ENCODE measurements at regions not wholly inside any gene's neighbourhood (a gene's known extent, or its start where the extent isn't known, plus 50 kb on each side); places are given as distances from the start of the nearest gene placed in this dataset.

- peaks cover 21% of the 10 kb centered on the region for H3K9me3 Mint-ChIP-seq
Observed at GRCh38 chr3:111244760-111245159, 173.1 kb downstream of the NECTIN3 start.

DNA sequence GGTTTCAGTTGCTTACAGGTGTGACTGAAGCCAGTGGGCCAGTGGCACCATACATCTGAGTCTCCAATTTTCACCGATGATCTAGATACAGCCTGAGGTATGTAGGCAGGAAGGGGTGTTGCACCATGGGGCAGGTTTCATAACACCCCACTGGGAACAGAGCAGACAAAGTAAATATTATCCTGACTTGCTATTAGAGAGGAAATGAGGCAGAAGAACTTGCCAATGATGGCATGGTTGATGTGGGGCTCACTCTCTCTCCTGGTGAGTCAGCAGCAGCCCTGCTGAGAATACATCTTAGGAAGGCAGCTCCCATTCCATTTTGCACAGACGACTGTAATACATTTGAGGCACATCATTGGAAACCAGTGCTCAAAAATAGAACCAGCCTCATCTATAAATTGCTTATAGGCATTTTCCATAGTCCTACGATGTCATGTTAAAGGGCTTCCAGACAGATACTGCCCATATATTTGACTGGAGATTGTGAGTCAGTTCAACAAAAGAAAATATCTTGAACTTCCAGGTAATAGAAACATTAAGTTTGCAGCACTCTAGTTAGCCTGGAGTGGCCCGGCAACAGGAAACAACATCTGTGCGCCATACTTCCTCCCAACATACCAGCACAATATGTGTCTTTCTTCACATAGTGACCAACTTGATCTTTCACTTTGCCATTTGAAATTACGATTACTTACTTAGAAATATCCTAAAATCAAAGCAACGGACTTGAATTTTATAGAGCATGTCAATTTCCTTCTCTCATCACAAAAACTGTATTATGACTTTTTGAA is 175.5 kb downstream of the NECTIN3 start:
- ATAC-seq (ENCODE audit: low read depth) (no peak), DNase-seq (no peak)
- POLR2A ChIA-PET = interaction anchor here (0.6 kb wide), 1 partner anchor 34 kb away, joined by 3 read pairs; no protein-coding TSS in a partner anchor
- Mint-ChIP-seq H3K9me3 (peaks cover 18% of the 10 kb centered on the region), H3K36me3 (peaks cover 21% of the 10 kb centered on the region), H3K4me1 (peaks cover 17% of the 10 kb centered on the region), H3K27ac (no peak overlapping the region), H3K4me3 (no peak overlapping the region), H3K27me3 (no peaks in the 10 kb centered on the region)

More at GRCh38 chr3:111244760-111245159, 173.1 kb downstream of the NECTIN3 start:
- DNase-seq (no peak), ATAC-seq (ENCODE audit: low read depth) (no peak)
- Mint-ChIP-seq H3K27ac (no peak overlapping the region), H3K27me3 (no peaks in the 10 kb centered on the region), H3K4me1 (peaks cover 19% of the 10 kb centered on the region), H3K4me3 (no peak overlapping the region), H3K36me3 (peaks cover 34% of the 10 kb centered on the region)
- POLR2A ChIA-PET = no interaction called here

GRCh38 chr3:111248406-111248805 is 176.8 kb downstream of the NECTIN3 start:
- POLR2A ChIA-PET = no interaction called here

DNA sequence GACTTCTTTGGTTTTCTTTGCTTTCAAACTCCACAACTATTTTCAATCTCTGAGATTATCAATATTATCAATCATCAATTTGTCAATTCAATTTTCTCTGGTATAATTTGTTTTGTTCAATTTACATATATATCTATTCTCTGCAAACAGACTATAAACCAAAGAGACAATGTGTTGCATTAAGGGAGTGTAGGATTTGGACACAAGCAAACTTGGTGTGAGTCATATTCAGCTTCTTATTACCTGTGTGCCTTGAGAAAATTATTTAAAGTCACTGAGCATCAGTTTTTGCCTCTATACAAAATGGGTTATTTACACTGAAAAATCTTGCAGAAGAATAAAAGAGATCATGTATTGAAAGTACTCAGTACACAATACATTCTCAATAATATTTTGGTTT is 177.8 kb downstream of the NECTIN3 start:
- Mint-ChIP-seq H3K4me3 (no peak overlapping the region), H3K27me3 (no peaks in the 10 kb centered on the region), H3K4me1 (peaks cover 36% of the 10 kb centered on the region), H3K9me3 (peaks cover 13% of the 10 kb centered on the region), H3K27ac (no peak overlapping the region), H3K36me3 (peaks cover 19% of the 10 kb centered on the region)
- POLR2A ChIA-PET = no interaction called here
- ATAC-seq (ENCODE audit: low read depth) (no peak), DNase-seq (no peak)

More at GRCh38 chr3:111248406-111248805, 176.8 kb downstream of the NECTIN3 start:
- DNase-seq (no peak), ATAC-seq (ENCODE audit: low read depth) (no peak)
- Mint-ChIP-seq H3K36me3 (peaks cover 21% of the 10 kb centered on the region), H3K27me3 (no peaks in the 10 kb centered on the region), H3K9me3 (peaks cover 18% of the 10 kb centered on the region), H3K4me3 (no peak overlapping the region), H3K27ac (no peak overlapping the region), H3K4me1 (peaks cover 27% of the 10 kb centered on the region)

GRCh38 chr3:111252779-111253178 is 181.2 kb downstream of the NECTIN3 start:
- Mint-ChIP-seq H3K4me3 (no peak overlapping the region), H3K4me1 (peaks cover 27% of the 10 kb centered on the region), H3K27ac (no peak overlapping the region), H3K36me3 (peaks cover 14% of the 10 kb centered on the region), H3K9me3 (peaks cover 11% of the 10 kb centered on the region), H3K27me3 (no peaks in the 10 kb centered on the region)
- POLR2A ChIA-PET = interaction anchor here (0.6 kb wide), 1 partner anchor 24 kb away, joined by 3 read pairs; no protein-coding TSS in a partner anchor
- ATAC-seq (ENCODE audit: low read depth) = peak; percentile 36
- no peak for DNase-seq

DNA sequence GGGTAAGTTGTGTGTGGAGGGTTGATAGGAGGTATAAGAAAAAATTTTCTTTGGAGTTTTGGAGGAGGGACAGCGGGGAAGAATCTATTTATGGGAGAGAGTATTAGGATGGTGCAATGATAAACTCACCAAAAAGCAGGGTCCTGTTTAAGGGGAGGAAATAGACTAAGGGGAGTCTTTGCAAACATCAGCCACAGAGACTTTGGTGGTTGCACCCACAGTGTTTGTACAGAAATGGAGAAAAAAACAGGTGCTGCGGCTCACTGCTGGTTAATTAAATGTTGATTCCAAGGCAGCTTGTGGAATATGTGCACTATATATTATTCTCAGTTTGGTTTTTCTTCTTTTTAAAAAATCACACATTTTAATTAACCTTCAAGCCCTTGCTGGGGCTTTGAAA is 182.1 kb downstream of the NECTIN3 start:
- Mint-ChIP-seq H3K4me1 (peaks cover 24% of the 10 kb centered on the region), H3K4me3 (peak overlapping the region; percentile 6), H3K36me3 (peaks cover 12% of the 10 kb centered on the region), H3K27me3 (no peaks in the 10 kb centered on the region), H3K27ac (peak overlapping the region; percentile 10), H3K9me3 (peaks cover 7% of the 10 kb centered on the region)
- POLR2A ChIA-PET = interaction anchor here (1.1 kb wide), 1 partner anchor 31 kb away, joined by 3 read pairs; no protein-coding TSS in a partner anchor
- no peak for DNase-seq
- peak; percentile 74 for ATAC-seq (ENCODE audit: low read depth)

DNA sequence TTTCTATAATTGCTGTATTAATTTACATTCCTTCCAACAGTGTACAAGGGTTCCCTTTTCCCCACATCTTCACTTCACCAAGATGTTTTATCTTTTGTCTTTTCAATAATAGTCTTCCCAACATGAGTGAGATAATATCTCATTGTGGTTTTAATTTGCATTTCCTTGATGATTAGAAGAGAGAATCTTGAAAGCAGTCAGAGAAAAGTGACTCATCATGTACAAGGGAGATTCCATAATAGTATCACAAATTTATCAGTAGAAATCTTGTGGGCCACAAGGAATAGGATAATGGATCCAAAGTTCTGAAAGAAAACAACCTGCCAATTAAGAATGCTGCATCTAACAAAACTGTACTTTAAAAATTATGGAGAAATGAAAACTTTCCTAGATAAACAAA is 189.3 kb downstream of the NECTIN3 start:
- DNase-seq (no peak), ATAC-seq (ENCODE audit: low read depth) (no peak)
- no peak overlapping the region for H3K4me3 Mint-ChIP-seq
- POLR2A ChIA-PET = no interaction called here
- peaks cover 9% of the 10 kb centered on the region for H3K4me1 Mint-ChIP-seq
- peaks cover 12% of the 10 kb centered on the region for H3K9me3 Mint-ChIP-seq
- no peak overlapping the region for H3K27ac Mint-ChIP-seq
- peaks cover 22% of the 10 kb centered on the region for H3K36me3 Mint-ChIP-seq
- H3K27me3 Mint-ChIP-seq = no peaks in the 10 kb centered on the region

DNA sequence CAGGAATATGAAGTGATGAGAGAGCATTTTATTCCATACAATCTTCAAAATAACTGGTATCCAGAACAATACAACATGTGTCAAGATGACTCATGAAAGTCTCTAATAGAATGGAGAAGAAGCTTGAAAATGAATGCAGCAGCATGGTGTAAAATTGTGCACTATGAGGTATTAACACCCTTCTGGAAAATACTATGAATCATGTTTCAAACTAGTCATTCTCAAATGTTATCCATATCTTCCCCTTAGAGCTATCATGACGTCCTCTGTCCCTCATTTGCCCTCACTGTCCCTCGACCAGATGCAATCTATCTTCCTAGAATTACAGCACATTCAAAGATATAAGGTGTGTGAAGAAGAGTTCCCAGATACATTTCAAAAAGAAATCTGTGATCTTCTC is 198.2 kb downstream of the NECTIN3 start:
- DNase-seq (no peak), ATAC-seq (ENCODE audit: low read depth) (no peak)
- H3K27ac Mint-ChIP-seq = no peak overlapping the region
- H3K36me3 Mint-ChIP-seq = peaks cover 11% of the 10 kb centered on the region
- no peaks in the 10 kb centered on the region for H3K27me3 Mint-ChIP-seq
- POLR2A ChIA-PET = no interaction called here
- no peaks in the 10 kb centered on the region for H3K4me1 Mint-ChIP-seq
- peaks cover 11% of the 10 kb centered on the region for H3K9me3 Mint-ChIP-seq
- H3K4me3 Mint-ChIP-seq = no peak overlapping the region

DNA sequence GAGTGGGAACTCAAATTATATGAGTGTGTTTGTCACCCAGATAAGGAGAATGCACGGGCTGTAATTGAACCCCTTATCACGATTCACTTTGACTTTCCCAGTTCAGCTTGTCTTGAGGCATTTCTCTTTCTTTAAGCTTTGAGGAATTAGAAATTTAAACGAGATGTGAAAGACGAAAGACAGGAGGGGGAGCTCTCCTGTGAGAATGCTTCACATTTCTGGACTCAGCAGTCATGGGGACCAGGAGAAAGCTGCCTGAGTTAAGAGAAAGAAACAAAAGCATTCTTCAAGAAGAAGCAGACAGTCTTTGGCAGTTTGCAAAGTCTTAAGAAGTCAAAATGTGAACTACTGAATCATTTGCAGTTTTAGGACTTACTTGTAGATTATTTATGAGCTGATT is 205.6 kb downstream of the NECTIN3 start:
- H3K27ac Mint-ChIP-seq = no peak overlapping the region
- no peaks in the 10 kb centered on the region for H3K27me3 Mint-ChIP-seq
- POLR2A ChIA-PET = no interaction called here
- peaks cover 2% of the 10 kb centered on the region for H3K9me3 Mint-ChIP-seq
- H3K4me1 Mint-ChIP-seq = peaks cover 20% of the 10 kb centered on the region
- no peak for DNase-seq
- H3K4me3 Mint-ChIP-seq = peak overlapping the region; percentile 23
- H3K36me3 Mint-ChIP-seq = peaks cover 7% of the 10 kb centered on the region
- ATAC-seq (ENCODE audit: low read depth) = no peak

- H3K27me3 Mint-ChIP-seq = no peaks in the 10 kb centered on the region
Observed at GRCh38 chr3:111278959-111279358, 207.3 kb downstream of the NECTIN3 start.

DNA sequence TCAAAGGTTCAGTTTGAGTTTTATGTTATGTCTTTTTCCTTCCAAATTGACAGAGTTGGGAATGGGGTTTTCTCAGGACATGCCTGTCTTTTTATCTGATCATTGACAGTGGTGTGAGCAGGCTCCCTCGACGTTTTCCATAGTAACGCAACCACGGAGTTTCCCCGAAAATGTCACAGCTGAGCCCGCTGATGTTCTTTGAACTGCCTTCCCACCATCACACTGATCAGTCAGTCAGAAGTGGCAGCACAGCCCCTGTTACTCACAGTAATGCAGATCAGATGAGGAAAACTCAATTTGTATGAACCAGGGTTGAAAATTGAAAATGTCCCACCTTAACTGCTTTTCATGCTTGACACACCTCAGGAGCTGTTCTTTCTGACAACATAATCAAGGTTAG is 210.4 kb downstream of the NECTIN3 start:
- no peak overlapping the region for H3K27ac Mint-ChIP-seq
- no peak overlapping the region for H3K4me3 Mint-ChIP-seq
- ATAC-seq (ENCODE audit: low read depth) (no peak), DNase-seq (no peak)
- no peaks in the 10 kb centered on the region for H3K27me3 Mint-ChIP-seq
- H3K36me3 Mint-ChIP-seq = peaks cover 12% of the 10 kb centered on the region
- peaks cover 6% of the 10 kb centered on the region for H3K9me3 Mint-ChIP-seq
- POLR2A ChIA-PET = no interaction called here
- peaks cover 31% of the 10 kb centered on the region for H3K4me1 Mint-ChIP-seq

More at GRCh38 chr3:111278959-111279358, 207.3 kb downstream of the NECTIN3 start:
- no peak overlapping the region for H3K4me3 Mint-ChIP-seq
- peaks cover 11% of the 10 kb centered on the region for H3K36me3 Mint-ChIP-seq
- ATAC-seq (ENCODE audit: low read depth) = no peak
- peaks cover 2% of the 10 kb centered on the region for H3K9me3 Mint-ChIP-seq
- DNase-seq = no peak
- H3K4me1 Mint-ChIP-seq = peaks cover 22% of the 10 kb centered on the region
- POLR2A ChIA-PET = no interaction called here
- no peak overlapping the region for H3K27ac Mint-ChIP-seq

DNA sequence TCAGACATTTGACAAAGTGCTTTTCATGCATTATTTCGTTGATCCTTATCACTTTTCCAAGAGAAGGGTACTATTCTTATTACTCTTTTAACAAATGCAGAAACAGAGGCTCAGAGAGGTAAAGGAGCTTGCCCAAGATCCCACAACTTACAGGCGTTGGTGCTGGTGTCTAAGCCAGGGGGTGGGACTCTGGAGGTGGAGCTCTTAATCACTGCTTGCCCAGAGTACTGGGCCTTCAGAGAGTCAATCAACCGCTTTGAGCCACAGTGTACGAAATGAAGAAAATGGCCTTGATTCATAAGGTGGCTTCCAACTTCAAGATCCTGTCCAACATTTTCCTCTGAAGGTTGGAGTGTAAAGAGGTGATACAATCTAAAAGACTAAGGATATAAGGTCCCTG is 211.5 kb downstream of the NECTIN3 start:
- H3K4me3 Mint-ChIP-seq = no peak overlapping the region
- H3K27me3 Mint-ChIP-seq = no peaks in the 10 kb centered on the region
- DNase-seq = no peak
- peaks cover 12% of the 10 kb centered on the region for H3K36me3 Mint-ChIP-seq
- POLR2A ChIA-PET = interaction anchor here (1.3 kb wide), 1 partner anchor 28 kb away, joined by 3 read pairs; no protein-coding TSS in a partner anchor
- no peak overlapping the region for H3K27ac Mint-ChIP-seq
- peaks cover 24% of the 10 kb centered on the region for H3K4me1 Mint-ChIP-seq
- ATAC-seq (ENCODE audit: low read depth) = no peak
- peaks cover 6% of the 10 kb centered on the region for H3K9me3 Mint-ChIP-seq

- Mint-ChIP-seq H3K27me3 (no peaks in the 10 kb centered on the region), H3K27ac (no peak overlapping the region), H3K4me1 (peaks cover 24% of the 10 kb centered on the region), H3K9me3 (peaks cover 10% of the 10 kb centered on the region), H3K36me3 (peaks cover 12% of the 10 kb centered on the region), H3K4me3 (no peak overlapping the region)
- ATAC-seq (ENCODE audit: low read depth) (no peak), DNase-seq (no peak)
- POLR2A ChIA-PET = interaction anchor here (1.6 kb wide), 1 partner anchor 30 kb away, joined by 3 read pairs; no protein-coding TSS in a partner anchor
Observed at GRCh38 chr3:111284503-111285183, 213.0 kb downstream of the NECTIN3 start.

DNA sequence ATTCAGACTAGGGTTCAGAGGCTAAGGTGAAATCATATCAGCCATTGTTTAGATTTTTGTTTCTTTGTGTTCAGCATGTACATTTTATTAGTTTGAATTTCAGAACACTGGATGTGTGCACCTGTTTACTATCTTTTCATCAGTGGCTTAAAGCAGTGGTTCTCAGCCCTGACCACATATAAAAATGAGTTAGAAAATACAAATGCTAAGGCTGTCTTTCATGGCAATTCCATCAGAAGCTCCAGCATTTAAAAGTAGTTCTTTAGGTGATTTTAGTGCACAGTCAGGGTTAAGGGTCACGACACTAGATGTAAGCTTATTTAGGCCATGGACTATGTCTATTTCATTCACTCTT is 213.5 kb downstream of the NECTIN3 start:
- Mint-ChIP-seq H3K9me3 (peaks cover 11% of the 10 kb centered on the region), H3K36me3 (peaks cover 12% of the 10 kb centered on the region), H3K4me3 (no peak overlapping the region), H3K27ac (no peak overlapping the region), H3K27me3 (no peaks in the 10 kb centered on the region), H3K4me1 (peaks cover 24% of the 10 kb centered on the region)
- no peak for ATAC-seq (ENCODE audit: low read depth)
- POLR2A ChIA-PET = interaction anchor here (1.6 kb wide), 1 partner anchor 31 kb away, joined by 3 read pairs; no protein-coding TSS in a partner anchor
- DNase-seq = no peak

All from activated naive CD8-positive, alpha-beta T cell treated with anti-CD3 and anti-CD28 coated beads, Interleukin-2, amount 10 ng/mL, durations not matched to agents 7 days and 5 days (primary cell).